Effector memory CD8-positive, alpha-beta T cell (primary cell): ENCODE measurements at regions not wholly inside any gene's neighbourhood (a gene's known extent, or its start where the extent isn't known, plus 50 kb on each side); places are given as distances from the start of the nearest gene placed in this dataset.
"Not testable (repeated sequence)": the region's sequence is repeated elsewhere in the genome, so short reads cannot be mapped to it uniquely, and the experiment has no call there.

Experiments
- ATAC-seq: fragments of 150-1000 bp; cut with Tn5 transposase; replicated peaks from 2 replicates; pipeline ENCODE4 v1.10.0; 2021; ENCODE audit warnings: mild to moderate bottlenecking, moderate library complexity
- DNase-seq, 3 experiments: peaks; one replicate each; pipeline ENCODE4 v3.0.0; 2021
- H3K27ac Mint-ChIP-seq, 2 donors: one replicate each; pipeline ENCODE4 v1.8.0; 2022; ENCODE audit warnings: mild to moderate bottlenecking in 2 of 2, mixed read lengths in 2 of 2, moderate library complexity in 2 of 2
- H3K27me3 Mint-ChIP-seq, 2 donors: one replicate each; pipeline ENCODE4 v1.8.0; 2022; ENCODE audit warnings: mixed read lengths in 2 of 2
- H3K36me3 Mint-ChIP-seq: one replicate; pipeline ENCODE4 v1.8.0; 2022; ENCODE audit warnings: mild to moderate bottlenecking, moderate library complexity, mixed read lengths; ENCODE audit not compliant: insufficient read depth
- H3K4me1 Mint-ChIP-seq, 2 donors: one replicate each; pipeline ENCODE4 v1.8.0; 2022; ENCODE audit warnings: low read depth in 2 of 2, mixed read lengths in 2 of 2
- H3K4me3 Mint-ChIP-seq, 2 donors: one replicate each; pipeline ENCODE4 v1.8.0; 2022; ENCODE audit warnings: mild to moderate bottlenecking in 2 of 2, mixed read lengths in 2 of 2, moderate library complexity in 2 of 2
- H3K9me3 Mint-ChIP-seq, 2 donors: one replicate each; pipeline ENCODE4 v1.8.0; 2022; ENCODE audit warnings: mixed read lengths in 2 of 2

DNA sequence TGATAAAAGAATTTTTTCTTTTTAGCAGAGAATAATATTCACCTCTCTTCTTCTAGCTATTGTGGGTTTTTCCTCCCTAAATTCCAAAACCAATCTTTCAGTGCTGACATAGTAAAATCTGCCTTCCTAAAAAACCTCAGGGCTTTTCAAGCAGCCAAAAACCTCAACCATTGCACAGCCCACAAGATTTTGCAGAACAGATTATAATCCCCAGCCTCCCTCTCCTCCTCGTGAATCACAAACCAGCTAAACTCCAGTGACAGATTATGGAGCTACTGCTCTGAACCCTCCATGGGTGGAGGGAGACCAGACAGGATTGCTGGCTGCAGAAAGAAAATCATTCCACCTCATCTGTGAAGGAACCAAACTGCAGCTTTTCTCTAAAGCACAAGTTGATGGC is 341.6 kb downstream of the SOX9 start:
- Mint-ChIP-seq H3K36me3 (no peaks in the 10 kb centered on the region), H3K27me3 (peaks cover 0 to 25% of the 10 kb centered on the region in 2 donors), H3K4me3 (no peak overlapping the region), H3K27ac (no peak overlapping the region), H3K9me3 (no peaks in the 10 kb centered on the region), H3K4me1 (no peaks in the 10 kb centered on the region)
- ATAC-seq (no peak), DNase-seq (no peak)

DNA sequence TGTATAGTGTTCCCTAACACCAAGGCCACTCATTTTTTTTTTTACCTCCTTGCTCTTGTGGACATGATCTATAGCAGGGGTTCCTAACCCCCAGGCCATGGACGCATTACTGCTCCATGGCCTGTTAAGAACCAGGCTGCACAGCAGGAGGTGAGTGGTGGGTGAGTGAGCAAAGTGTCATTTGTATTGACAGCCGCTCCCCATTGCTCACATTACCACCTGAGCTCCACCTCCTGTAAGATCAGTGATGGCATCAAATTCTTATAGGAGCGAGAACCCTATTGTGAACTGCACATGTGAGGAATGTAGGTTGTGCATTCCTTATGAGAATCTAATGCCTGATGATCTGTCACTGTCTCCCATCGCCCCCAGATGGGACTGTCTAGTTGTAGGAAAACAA is 342.0 kb downstream of the SOX9 start:
- Mint-ChIP-seq H3K4me3 (no peak overlapping the region), H3K4me1 (no peaks in the 10 kb centered on the region), H3K36me3 (no peaks in the 10 kb centered on the region), H3K27me3 (peaks cover 0 to 25% of the 10 kb centered on the region in 2 donors), H3K27ac (no peak overlapping the region), H3K9me3 (no peaks in the 10 kb centered on the region)
- DNase-seq (no peak), ATAC-seq (no peak)

DNA sequence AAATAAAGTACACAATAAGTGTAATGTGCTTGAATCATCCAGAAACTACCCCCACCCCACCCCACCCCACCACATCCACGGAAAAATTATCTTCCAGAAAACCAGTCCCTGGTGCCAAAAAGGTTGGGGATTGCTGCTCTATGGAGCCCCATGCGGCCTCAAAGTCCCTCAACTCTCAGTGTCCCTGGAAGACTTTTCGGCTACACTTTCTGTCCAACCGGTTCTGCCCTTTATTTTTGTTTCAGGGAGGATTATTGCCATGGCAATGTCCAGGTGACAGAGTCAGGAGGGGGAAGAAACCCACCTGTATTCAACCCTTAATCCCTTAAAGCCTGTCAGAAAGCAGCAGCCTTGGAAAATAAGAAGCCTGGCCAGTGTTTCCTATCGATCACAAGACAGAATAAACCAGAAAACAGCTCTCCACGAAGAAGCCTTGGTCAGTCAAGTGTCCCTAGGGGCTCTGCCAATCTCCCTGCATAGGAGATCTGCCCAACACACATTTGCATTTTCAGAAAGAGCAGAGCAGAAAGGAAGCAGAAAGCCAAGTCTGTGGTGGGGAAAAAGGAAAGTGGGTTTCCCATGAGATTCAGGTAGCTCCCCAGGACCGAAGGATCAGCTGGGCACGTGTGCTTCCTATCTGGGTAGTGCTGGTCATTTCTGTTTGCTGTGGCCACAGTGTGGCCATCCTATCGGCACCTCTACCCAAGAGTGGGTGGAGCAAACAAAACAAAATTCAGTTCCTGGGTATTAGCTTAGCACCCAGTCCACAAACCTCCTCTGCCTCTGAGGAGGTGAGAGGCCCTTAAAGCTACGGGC is 342.7 kb downstream of the SOX9 start:
- H3K4me3 Mint-ChIP-seq, result no peak overlapping the region
- H3K27me3 Mint-ChIP-seq, result peaks cover 0 to 25% of the 10 kb centered on the region in 2 donors
- ATAC-seq (no peak), DNase-seq (no peak)
- no peaks in the 10 kb centered on the region for H3K4me1 Mint-ChIP-seq
- no peak overlapping the region for H3K27ac Mint-ChIP-seq
- no peaks in the 10 kb centered on the region for H3K36me3 Mint-ChIP-seq
- H3K9me3 Mint-ChIP-seq, result no peaks in the 10 kb centered on the region

DNA sequence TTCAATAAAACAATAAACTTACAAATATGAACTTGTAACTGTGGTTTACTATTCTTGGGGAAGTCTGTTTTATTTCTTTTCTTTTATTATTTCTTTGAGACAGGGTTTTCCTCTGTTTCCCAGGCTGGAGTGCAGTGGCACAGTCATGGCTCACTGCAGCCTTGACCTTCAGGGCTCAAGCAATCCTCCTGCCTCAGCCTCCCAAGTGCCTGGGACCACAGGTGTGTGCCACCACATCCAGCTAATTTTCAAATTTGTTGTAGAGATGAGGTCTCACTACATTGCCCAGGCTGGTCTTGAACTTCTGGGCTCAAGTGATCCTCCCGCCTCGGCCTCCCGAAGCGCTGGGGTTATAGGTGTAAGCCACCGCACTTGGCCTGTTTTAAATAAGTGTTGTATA is 343.4 kb downstream of the SOX9 start:
- H3K27ac Mint-ChIP-seq, H3K36me3 Mint-ChIP-seq, H3K9me3 Mint-ChIP-seq: not testable (repeated sequence)

DNA sequence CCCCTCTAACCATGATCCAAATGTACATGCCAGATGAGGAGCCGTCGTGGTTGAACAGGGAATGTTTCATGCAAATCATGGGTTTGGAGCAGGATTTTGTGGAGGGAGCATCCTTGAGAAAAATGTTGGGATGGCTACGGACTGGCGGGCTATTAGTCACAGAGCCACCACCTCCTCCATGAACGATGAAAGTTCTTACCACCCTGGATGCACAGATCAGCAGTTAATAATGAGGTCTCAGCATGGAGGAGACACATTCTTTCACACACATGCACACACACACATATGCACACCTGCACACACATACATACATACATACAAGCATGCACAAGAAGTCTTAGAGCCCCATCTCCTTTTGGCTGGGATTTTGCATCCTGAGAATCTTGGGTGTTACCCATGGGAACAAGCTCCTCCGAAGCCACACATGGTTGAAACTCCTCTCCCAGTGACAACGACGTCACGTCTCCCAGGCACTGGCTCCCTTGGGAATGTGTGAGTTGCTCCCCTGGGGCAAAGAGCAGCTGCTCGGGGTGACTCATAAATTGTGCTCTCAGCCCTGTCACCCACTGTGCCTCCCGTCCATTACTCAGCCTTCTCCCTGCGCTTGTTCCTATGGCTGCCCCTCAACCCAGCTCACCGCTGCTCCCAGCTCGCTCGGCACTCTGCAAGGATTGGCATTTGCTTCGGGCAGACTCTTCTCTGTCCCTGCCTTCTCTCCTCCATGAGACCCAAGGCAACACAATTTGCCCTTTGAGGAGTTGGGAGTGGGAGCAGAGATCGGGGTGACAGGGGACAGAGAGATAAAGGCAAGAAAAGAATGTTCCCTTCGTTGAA is 344.6 kb downstream of the SOX9 start:
- no peaks in the 10 kb centered on the region for H3K36me3 Mint-ChIP-seq
- H3K27me3 Mint-ChIP-seq, result peaks cover 0 to 25% of the 10 kb centered on the region in 2 donors
- ATAC-seq, result no peak
- H3K9me3 Mint-ChIP-seq, result no peaks in the 10 kb centered on the region
- no peak overlapping the region for H3K27ac Mint-ChIP-seq
- H3K4me3 Mint-ChIP-seq, result no peak overlapping the region
- no peak for DNase-seq
- H3K4me1 Mint-ChIP-seq, result no peaks in the 10 kb centered on the region

More for the DNA sequence above, 343.4 kb downstream of the SOX9 start:
- not testable (repeated sequence) for ATAC-seq, DNase-seq, H3K4me3 Mint-ChIP-seq, H3K4me1 Mint-ChIP-seq
- H3K27me3 Mint-ChIP-seq, result peaks cover 0 to 25% of the 10 kb centered on the region in 2 donors

DNA sequence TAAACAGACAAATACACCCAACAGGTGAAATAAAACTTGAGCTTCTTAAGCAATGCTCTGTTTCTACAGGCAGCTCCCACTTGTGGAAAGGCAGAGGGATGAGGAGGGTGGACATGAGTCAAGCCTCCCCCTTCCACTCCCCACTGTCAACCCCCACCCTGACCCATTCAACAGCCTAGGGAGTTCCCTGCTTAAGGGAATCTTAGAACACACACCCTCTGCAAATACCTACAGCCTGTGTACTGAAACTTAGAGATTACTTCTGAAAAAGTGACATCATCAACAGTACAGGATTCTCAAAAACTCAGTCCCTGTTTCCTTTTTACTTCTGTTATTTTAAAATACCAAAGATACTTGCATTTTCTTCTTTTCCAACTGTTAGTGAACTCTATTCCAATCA is 345.4 kb downstream of the SOX9 start:
- Mint-ChIP-seq H3K9me3 (no peaks in the 10 kb centered on the region), H3K36me3 (no peaks in the 10 kb centered on the region), H3K4me3 (no peak overlapping the region), H3K27me3 (peaks cover 0 to 25% of the 10 kb centered on the region in 2 donors), H3K4me1 (no peaks in the 10 kb centered on the region), H3K27ac (no peak overlapping the region)
- ATAC-seq (no peak), DNase-seq (no peak)

DNA sequence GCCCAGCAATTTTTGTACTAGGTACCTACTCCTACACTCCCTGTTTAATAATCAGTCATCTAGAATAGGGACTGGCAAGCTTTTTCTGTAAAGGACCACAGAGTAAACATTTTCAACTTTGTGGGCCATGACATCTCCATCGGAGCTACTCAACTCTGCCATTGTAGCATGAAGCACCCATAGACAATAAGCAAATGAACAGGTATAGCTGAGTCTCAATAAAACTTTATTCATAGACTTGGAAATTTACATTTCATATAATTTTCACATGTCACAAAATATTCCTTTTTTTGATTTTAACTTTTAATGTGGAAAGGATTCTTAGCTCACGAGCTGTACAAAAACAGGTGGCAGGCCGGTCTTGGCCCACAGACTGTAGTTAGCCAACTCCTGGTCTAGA is 345.8 kb downstream of the SOX9 start:
- no peak overlapping the region for H3K4me3 Mint-ChIP-seq
- no peaks in the 10 kb centered on the region for H3K9me3 Mint-ChIP-seq
- H3K4me1 Mint-ChIP-seq, result no peaks in the 10 kb centered on the region
- H3K36me3 Mint-ChIP-seq, result no peaks in the 10 kb centered on the region
- H3K27ac Mint-ChIP-seq, result no peak overlapping the region
- ATAC-seq, result no peak
- H3K27me3 Mint-ChIP-seq, result peaks cover 0 to 25% of the 10 kb centered on the region in 2 donors
- DNase-seq, result no peak

DNA sequence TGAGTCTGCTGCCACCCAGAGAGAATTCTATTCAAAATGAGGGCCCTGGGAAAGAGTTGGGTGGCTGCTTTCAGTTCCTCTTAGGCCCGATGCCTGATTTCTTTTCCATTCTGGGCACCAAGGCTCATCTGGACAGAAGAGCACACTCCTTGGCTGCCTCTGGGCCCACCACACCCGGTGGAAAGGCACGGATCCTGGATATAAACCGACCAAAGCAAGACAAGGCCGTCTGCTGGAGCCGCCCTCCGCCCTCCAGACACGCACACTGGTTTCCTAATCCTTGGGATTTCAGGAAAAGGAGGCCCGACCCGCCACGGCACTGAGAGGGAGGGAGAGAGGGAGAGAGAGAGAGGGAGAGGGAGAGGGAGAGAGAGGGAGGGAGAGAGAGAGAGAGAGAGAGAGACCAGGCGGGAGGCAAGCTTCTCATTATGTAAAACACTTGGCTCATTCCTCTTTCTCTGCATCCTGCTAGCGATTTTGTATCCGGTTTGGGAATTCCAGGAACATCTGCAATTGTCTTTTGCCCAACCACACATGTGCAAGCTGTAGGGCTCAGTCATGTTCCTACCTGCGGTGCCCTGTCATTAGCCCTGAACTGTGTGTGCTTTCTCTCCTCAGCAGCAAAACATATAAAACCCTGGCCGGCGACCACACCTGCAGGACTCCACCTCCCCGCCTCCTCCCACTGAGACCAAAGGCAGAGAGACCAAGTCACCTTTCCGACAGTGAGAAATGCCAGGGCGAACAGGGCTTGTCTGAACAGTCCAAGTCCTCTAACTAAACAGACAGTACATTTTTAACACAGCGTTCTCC is 347.2 kb downstream of the SOX9 start:
- ATAC-seq (no peak), DNase-seq (no peak)
- Mint-ChIP-seq H3K4me3 (no peak overlapping the region), H3K36me3 (no peaks in the 10 kb centered on the region), H3K27ac (no peak overlapping the region), H3K4me1 (no peaks in the 10 kb centered on the region), H3K27me3 (peaks cover 0 to 26% of the 10 kb centered on the region in 2 donors), H3K9me3 (no peaks in the 10 kb centered on the region)

DNA sequence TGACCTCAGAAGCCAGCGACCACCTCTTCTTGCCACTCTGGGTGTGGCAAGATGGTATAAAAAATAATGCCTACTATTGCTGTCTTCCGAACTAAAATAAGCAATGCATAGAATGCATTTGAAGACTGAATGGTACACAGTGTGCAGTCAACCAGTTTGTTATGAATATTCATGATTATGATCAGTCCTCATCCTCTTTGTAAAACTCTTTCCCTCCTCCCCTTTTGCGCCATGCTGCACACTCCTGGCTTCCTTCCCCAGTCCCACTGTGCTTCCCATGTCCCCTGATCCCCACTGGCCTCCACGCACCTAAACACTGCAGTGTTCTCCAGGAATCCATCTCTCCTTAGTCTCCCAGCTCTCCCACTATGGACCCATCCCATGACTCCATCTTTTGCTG is 348.0 kb downstream of the SOX9 start:
- Mint-ChIP-seq H3K9me3 (no peaks in the 10 kb centered on the region), H3K4me3 (no peak overlapping the region), H3K4me1 (no peaks in the 10 kb centered on the region), H3K36me3 (no peaks in the 10 kb centered on the region), H3K27me3 (peaks cover 0 to 26% of the 10 kb centered on the region in 2 donors), H3K27ac (no peak overlapping the region)
- ATAC-seq (no peak), DNase-seq (no peak)

DNA sequence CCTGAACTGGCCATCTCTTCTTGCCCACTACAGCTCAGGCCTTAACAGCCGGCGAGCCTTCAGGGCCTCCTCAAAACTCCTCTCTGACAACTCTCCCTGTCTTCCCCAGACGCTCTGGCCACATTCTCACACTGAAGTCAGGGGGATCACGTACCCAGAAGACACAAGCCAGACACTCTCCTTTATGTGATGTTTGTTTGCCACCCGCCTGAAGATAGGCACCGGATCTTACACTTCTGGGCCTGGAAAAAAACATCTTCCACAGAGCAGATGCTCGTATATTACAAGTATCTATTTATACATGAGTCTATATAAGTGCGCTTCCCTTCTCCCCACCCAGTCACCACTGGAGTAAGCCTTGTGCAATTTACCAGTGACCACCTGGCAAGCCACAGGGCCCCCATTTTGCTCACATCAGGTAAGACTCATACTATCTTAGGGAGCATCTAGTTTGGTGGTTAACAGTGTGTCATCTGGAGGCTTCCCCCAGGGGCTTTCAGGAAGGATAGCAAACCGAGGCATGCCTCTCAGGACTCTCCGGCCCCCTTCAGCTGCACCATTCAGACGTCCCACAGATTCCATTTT is 349.4 kb downstream of the SOX9 start:
- Mint-ChIP-seq H3K27me3 (peaks cover 0 to 19% of the 10 kb centered on the region in 2 donors), H3K36me3 (no peaks in the 10 kb centered on the region), H3K4me3 (no peak overlapping the region), H3K27ac (no peak overlapping the region), H3K9me3 (no peaks in the 10 kb centered on the region), H3K4me1 (no peaks in the 10 kb centered on the region)
- DNase-seq (no peak), ATAC-seq (no peak)

DNA sequence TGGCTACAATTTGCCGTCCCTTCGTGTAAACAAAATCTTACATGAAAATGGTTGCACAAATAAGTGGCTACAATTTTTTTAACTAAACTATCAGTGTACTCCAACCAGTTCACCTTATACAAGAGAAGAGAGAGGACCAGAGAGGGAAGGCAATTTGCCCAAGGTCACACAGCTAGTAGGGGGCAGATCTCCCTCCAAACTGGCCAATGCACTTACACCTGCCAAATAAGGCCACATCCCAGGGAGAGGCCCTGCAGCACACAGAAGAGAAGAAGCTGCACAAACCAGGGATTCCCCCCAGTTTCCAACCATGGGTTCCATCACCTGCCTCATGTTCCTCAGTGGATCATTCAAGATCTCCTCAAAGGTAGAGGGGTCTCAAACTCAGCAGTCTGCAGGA is 349.9 kb downstream of the SOX9 start:
- no peak overlapping the region for H3K4me3 Mint-ChIP-seq
- H3K9me3 Mint-ChIP-seq, result no peaks in the 10 kb centered on the region
- DNase-seq, result no peak
- no peak overlapping the region for H3K27ac Mint-ChIP-seq
- H3K36me3 Mint-ChIP-seq, result no peaks in the 10 kb centered on the region
- H3K4me1 Mint-ChIP-seq, result no peaks in the 10 kb centered on the region
- H3K27me3 Mint-ChIP-seq, result peaks cover 0 to 17% of the 10 kb centered on the region in 2 donors
- no peak for ATAC-seq

DNA sequence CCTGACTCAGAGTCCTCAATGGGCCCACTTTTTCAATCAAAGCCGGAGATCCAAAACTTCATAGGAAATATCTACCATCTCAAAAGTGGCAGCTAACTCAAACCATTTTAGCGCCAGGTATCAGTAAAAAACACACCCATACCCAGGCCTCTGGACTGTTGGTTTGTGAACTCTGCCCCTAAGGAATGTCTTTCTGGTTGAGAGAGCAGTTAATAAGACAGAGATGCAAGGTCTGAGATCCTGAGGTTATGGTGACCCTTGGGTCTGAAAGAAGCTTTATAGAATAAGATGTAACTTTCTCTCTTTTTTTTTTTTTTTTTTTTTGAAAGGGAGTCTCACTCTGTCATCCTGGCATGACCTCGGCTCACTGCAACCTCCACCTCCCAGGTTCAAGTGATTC is 350.5 kb downstream of the SOX9 start:
- DNase-seq (no peak), ATAC-seq (no peak)
- H3K4me1 Mint-ChIP-seq, result no peaks in the 10 kb centered on the region
- no peak overlapping the region for H3K27ac Mint-ChIP-seq
- no peak overlapping the region for H3K4me3 Mint-ChIP-seq
- no peaks in the 10 kb centered on the region for H3K9me3 Mint-ChIP-seq
- no peaks in the 10 kb centered on the region for H3K36me3 Mint-ChIP-seq
- H3K27me3 Mint-ChIP-seq, result peaks cover 0 to 18% of the 10 kb centered on the region in 2 donors

DNA sequence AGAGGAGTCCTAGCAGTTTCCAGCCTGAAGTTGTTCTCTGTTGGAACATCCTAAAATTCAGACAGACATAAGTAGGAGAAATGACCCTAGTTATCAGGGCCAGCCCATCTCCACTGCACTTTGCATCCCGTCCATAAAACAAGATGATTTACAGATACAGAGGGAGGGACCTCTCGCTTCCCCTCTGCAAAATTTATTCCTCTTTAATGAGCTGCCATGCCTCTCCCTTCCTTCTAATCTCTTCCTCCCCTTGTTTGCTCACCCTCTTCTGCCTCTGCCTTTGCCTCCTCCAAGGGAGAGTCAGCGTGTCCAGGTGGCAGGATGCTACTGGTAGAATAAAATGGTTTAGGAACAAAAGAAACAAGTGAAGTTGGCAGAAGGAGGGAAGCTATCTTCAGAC is 351.3 kb downstream of the SOX9 start:
- Mint-ChIP-seq H3K9me3 (no peaks in the 10 kb centered on the region), H3K27me3 (peaks cover 0 to 26% of the 10 kb centered on the region in 2 donors), H3K4me3 (no peak overlapping the region), H3K36me3 (no peaks in the 10 kb centered on the region), H3K4me1 (no peaks in the 10 kb centered on the region), H3K27ac (no peak overlapping the region)
- DNase-seq, result no peak
- no peak for ATAC-seq
